Right renal pelvis (tissue), 4 donors: ENCODE measurements at regions not wholly inside any gene's neighbourhood (a gene's known extent, or its start where the extent isn't known, plus 50 kb on each side); places are given as distances from the start of the nearest gene placed in this dataset.
"Not testable (repeated sequence)": the region's sequence is repeated elsewhere in the genome, so short reads cannot be mapped to it uniquely, and the experiment has no call there.

ENCODE experiments used
- DNase-seq, 4 donors: peaks; one replicate each; pipeline ENCODE4 v3.0.0-alpha.2; 2013; ENCODE audit warnings: low read depth in 4 of 4, low spot score in 3 of 4, missing footprints in 1 of 4

DNA sequence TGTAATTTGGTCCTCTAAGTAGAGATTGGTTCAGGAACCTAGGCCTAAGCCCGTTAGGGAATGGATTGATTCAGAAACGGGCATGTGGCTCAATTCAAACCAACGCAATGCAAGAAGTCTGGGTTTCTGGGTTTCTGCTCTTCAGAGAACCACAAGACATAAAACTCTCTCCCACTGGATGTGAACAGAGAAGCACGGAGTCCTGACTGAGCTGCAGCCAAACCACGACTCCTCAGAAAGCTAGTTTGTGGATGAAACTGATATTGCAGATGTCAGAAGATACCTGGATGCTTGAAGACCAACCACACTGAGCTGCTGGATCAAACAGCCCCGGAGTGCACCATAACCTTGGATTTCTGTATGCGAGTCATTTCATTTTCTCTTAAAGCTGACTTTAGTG lies 50.0 kb downstream of the SOD2 start:
- no peak for DNase-seq

DNA sequence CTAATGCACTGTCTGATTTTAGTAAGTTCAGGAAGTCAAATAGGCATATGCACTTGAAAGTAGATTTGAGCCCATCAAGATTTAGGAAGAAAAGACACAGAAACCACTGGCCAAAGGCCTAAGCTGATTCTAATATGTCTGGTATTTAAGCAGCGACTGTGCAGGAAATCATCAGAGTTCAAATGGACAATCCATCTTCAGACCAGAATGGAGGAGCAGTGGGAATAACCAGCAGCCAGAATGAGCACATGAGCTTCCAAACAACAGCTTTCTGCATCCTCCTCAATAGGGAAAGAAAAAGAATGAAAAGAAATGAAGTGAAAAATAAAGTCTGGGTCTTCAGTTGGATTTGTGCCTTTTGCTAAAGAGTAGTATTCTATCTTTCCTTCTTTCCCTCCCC lies 50.6 kb downstream of the SOD2 start:
- DNase-seq: no peak

DNA sequence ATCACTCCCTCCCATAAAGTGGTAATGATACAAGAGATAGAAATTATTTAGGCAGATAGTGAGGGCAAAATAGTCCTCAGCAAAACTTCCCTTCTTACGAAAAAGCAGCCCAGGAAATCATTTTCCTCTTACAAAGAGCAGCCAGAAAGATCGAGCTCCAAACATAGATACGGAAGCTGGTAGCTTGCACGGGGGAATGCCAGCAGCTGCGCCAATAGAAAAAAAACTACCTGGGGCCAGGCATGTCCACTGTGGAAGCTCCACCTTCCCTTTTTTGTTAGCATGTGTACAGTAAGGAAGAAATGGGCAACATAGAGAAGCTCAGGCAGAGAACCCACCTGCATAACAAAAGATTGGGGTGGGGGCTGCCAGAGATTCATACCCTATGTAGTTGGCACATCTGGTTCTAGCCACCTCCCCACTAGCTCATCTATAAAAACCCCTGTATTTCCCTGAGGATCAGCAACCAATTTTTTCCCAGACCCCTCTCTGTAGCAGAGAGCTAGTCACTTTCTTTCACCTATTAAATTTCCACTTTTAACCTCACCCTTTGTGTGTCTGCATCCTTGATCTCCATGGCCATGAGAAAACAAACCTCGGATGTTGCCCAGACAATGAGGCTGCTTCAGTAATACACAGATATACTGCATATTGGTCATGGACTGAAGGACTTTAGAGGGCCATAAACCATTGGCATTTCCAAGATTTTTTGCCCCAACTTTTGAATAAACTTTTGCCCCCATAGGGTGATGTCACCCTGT lies 52.1 kb downstream of the SOD2 start:
- no peak for DNase-seq

GRCh38 chr6:159640322-159640721 lies 52.7 kb downstream of the SOD2 start:
- DNase-seq: no peak

DNA sequence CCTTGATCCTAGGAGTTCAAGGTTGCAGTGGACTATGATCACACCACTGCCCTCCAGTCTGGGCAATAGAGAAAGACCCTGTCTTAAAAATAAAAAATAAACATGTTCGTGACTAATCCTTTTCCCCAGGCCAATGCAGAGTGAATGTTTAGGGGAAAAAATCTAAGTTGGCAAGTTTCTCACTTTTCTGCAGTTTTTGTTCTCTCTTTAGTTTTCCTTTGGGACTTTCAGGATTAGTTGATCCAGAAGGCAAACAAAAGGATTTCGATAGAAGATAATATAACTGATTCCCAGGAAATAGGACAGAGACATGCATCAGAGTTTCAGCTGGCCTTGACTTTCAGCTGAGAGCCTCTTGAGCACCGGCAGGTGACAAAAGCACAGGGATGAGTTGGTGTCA lies 53.3 kb downstream of the SOD2 start:
- DNase-seq: no peak

DNA sequence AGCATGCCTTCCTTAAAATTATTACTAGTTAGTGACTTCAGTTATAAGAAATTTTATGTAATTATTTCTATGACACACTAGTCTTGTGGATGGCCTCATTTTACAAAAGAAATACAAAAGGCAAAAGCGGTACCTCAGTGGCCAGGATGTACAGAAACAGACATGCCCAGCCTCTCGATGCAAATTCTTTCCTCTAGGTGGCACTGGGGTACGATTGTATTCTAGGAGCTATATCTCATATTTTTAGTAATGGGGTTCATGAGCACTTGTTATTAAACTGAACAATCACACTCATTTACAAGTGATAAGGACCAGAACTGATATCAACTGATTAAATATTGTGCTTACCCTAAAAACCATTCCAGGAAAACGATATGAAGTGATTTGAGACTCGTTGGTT lies 59.8 kb downstream of the SOD2 start:
- no peak for DNase-seq

DNA sequence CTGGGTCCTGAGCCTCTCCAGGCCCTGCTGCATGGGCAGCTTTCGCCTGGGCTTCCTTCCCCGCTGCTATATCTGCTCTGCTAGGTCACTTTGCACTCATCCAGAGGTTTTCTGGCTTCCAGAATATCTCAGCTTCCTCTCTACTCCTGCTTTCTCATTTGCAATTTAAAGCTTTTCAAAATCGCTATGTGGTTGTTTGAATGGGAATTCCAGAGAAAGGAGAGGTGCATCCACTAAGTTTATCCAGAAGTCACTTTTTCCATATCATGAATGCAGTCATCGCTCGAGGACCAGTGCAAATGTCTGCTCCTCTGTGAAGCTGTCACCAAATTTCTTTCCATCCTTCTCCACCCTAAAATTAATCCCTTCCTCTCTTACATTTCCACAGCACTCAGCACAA lies 61.2 kb downstream of the SOD2 start:
- no peak for DNase-seq

DNA sequence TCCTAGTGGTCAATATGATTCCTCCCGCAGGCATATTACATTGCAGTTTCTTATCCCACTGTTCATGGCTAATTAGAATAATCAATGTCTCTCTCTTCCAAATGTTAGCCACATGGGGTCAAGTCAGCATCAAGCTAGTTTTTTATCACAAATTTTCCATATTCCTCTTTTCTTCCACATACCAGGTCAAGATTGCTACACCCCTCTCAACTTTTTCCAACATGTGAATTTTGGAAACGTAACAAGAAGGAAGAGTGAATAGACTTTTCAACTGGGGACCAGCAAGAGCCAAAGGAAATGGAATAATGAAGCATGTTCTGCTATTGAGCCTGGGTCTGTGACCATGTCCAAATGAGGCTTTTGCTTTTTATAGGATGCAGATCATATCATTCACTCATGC lies 65.1 kb downstream of the SOD2 start:
- no peak for DNase-seq

DNA sequence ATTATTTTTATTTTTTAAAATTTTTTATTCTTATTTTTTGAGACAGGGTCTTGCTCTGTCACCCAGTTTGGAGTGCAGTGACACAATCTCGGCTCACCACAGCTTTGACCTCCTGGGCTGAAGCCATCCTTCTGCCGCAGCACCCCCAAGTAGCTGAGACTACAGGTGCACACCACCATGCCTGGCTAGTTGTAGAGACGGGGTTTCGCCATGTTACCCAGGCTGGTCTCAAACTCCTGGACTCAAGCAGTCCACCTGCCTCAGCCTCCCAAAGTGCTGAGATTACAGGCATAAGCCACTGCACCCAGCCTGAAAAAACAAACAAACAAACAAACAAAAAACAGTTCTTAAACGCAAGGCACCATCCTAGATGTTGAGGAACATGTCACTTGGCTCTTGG lies 66.5 kb downstream of the SOD2 start:
- DNase-seq: not testable (repeated sequence)

GRCh38 chr6:159623156-159623555 lies 69.9 kb downstream of the SOD2 start:
- no peak for DNase-seq

- no peak for DNase-seq
These were observed 72.1 kb downstream of the SOD2 start for GRCh38 chr6:159620947-159621346.

DNA sequence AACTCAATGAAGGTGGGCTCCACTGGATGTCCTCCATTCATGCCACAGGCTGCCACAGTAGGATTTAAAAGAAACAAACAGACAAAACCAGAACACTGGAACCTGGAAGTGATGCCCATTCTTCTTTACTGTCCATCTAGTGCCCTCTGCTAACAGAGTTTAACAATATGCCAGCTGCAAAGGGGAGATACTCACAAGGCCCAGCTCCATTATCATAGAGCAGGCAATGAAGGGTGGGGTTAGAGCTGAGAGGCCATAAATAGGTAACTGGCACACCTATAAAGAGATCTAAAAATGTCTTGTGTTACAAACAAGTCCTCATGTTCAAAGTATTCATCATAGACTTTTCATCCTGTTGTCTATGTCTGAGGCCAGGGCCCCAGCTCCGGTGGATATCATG lies 75.6 kb downstream of the SOD2 start:
- DNase-seq: no peak

DNA sequence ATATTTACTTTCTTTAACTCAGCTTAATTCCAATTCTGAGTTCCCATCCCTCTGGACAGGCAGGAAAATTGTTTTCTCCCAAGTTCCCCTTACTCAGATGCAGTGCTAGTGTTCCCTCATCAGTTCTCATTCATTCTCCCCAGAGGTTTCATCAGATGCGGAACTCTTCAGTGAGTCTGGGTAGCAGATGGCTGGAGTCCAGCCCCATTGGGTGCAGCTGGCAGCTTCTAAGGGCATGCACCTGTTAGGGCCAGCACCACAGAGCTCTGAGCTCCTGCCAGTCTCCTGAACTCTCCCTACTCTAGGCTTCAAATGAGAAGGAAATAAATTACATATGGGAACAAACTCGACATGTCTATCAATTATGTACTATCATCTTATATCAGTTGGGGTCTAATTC lies 76.6 kb downstream of the SOD2 start:
- DNase-seq: no peak

DNA sequence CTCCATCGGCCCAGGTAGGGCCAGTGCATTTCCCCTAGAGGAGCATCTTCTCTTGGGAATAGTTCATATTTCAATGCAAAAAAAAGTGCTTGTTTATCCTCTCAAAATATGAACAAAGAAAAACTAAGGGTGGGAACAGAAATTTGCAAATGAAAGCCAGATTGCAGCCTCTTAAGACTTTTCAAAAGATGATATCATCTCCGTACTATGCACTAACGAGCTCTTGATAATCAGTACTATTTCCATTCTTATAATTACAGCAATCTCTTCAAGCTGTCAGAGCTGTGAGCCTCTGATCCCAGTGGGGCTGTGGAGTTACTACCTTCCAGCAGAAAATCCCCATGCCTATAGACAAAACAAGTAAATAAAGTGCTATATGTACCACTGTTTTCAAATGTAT lies 77.1 kb downstream of the SOD2 start:
- no peak for DNase-seq

DNA sequence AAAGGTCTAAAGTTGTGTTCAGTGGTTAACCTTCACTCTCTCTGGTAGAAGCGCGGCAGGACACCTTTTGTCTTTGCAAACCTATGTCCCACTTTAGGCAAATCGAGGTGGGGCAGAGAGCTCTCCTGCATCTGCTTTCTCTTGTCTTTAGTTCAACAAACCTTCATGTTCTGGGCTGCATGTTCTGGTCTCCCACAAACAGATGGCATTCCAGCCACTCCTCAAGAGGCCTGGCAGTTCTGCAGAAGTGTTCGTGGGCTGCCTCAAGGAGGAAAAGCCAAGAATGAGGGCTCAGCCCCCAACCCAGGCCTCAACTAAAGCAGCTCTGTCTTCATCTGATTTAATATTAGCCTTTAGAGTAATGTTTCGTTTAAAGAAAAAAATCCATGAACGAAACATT lies 82.2 kb downstream of the SOD2 start:
- DNase-seq: no peak

DNA sequence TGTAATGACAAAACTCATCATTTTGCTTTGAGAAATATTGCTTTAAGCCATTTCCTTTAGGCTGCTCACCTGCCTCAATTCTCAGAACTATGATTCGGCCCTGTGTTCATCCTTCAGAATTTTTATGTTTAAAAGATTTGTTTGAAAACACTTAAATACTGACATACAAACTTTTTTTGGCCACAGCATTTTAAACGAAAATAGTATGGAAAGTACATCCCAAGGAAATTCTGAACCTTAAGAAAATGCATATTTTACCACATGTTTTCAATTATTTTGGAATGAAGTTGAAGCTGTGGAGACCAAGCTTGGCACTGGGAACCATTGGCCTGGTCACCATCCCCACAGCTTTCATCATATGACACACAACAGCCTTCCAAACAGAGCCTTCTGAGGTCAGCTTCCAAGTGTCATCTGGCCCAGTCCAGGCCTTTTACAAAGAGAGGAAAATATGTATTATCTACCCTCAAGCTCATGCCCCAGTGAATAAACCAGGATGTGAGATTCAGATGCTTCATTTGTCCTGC lies 83.3 kb downstream of the SOD2 start:
- DNase-seq: no peak

DNA sequence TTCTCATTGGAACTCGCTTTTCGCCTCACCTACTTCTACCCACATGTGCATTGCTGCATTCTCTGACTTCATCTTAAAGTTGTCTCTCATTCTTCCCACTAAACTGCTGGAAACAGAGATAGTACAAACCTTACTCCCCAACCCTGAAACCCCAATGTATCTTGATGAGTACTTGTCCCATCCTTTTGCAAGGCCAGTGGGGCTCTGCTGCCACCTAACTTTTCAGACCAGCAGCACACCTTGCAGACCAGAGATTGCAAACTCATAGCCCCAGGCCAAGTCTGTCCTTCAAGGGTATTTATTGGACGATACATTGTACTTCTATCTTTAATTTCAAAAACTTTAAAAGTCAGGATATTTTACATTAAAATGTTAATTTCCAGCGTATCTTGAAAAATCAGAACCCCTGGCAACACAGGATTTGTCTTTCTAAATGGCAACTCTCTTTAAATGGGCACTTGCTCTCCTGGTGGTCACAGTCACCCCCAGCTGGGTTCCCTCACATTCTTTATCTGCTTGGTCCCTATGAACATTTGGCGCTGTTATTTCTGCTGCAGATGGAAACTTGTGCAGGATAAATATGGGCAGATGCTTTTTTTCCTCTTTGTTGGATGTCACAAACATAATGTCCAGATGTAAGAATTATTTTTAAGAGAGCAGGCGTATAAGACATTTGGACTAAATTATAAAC lies 83.9 kb downstream of the SOD2 start:
- DNase-seq: no peak

DNA sequence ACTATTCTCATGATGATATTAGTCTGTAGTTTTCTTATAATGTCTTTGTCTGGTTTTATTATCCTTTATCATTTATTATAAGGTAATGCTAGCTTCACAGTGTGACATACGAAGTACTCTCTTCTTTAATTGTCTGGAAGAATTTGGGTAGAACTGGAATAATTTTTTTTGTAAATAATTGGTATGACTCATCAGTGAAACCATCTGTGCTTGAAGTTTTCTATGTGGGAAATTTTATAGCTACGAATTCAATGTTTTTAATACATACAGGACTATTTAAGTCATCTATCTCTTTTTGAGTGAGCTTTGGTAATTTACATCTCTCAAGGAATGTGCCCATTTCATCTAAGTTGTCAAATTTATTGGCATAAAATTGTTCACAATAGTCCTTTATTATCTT lies 86.3 kb downstream of the SOD2 start:
- no peak for DNase-seq

DNA sequence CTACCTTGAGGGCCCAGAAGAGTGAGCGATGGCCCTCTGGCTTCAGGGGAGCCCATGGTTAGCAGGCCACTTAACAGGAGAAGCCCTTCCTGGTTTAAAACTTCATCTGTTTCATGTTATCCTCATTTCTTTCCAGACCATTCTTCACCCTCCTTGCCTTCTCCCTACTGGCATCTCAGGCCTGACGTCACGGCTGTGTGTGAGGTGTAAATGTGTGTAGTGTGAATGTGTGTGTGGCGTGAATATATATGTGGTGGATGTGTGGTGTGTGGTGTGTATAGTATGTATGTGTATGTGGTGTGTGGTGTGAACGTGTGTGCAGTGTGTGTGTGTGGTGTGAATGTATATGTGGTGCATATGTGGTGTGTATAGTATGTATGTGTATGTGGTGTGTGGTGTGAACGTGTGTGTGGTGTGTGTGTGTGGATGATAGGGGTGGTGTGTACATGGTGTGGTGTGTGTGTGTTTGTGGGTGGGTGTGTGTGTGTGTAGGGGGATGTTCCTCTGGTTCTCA lies 88.5 kb downstream of the SOD2 start:
- no peak for DNase-seq

- DNase-seq: no peak
These were observed 90.5 kb downstream of the SOD2 start for GRCh38 chr6:159602431-159603041.

GRCh38 chr6:159601211-159601610 lies 91.8 kb downstream of the SOD2 start:
- DNase-seq: no peak

DNA sequence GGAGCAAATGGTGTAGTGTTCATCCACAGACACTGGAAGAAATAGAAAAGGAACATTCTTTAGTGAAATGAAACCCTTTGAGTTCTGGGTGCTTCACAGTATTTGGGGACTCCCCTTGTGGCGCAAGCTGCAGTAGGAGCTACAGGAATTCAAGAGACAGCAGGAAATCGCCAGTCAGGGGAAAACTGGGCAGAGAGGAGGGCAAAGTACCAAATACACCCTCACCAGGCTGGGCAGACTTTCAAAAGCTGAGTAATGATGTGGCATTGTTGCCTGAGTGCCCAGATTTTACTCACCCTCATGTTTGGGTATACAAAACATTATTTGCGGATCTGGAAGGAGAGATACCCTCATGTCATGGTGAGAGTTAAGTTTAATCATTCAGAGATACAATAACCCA lies 97.9 kb downstream of the SOD2 start:
- no peak for DNase-seq
